ENCODE measurements at regions not wholly inside any gene's neighbourhood (a gene's known extent, or its start where the extent isn't known, plus 50 kb on each side); places are given as distances from the start of the nearest gene placed in this dataset.

- TF ChIP-seq POLR2A (IDR thresholded peaks at IDR 0.05; ENCODE audit: low read depth, low read length), result no peak
- no peak for TF ChIP-seq POLR2AphosphoS5 (IDR thresholded peaks at IDR 0.05; ENCODE audit: low read depth, low read length)
Measured at GRCh38 chr12:118498171-118498570, 121.8 kb downstream of the SUDS3 start.

Data from GM12892 (cell line).